ENCODE measurements at regions not wholly inside any gene's neighbourhood (a gene's known extent, or its start where the extent isn't known, plus 50 kb on each side); places are given as distances from the start of the nearest gene placed in this dataset.
"Not testable (repeated sequence)": the region's sequence is repeated elsewhere in the genome, so short reads cannot be mapped to it uniquely, and the experiment has no call there.

- not testable (repeated sequence) for H3K79me1 ChIP-seq (replicated peaks; ENCODE audit: low read length, poor library complexity, severe bottlenecking); H2BK12ac ChIP-seq (ENCODE audit: low read length in 2 of 2); H4K91ac ChIP-seq (ENCODE audit: low read length); H3K23ac ChIP-seq (ENCODE audit: low read length in 2 of 2); H3K4me1 ChIP-seq (ENCODE audit: control insufficient read depth, insufficient read depth, low read depth, low read length); H3K18ac ChIP-seq (ENCODE audit: low read depth in 1 of 2, low read length in 2 of 2); H3K27ac ChIP-seq (ENCODE audit: low read length, poor library complexity, severe bottlenecking); H3K4me2 ChIP-seq (ENCODE audit: low read length, poor library complexity, severe bottlenecking); H3K14ac ChIP-seq (ENCODE audit: low read length in 2 of 2); H2AK5ac ChIP-seq (ENCODE audit: low read length, severe bottlenecking); H3K36me3 ChIP-seq (ENCODE audit: control insufficient read depth in 1 of 2, insufficient read depth in 2 of 2, low read depth in 1 of 2, low read length in 2 of 2); H2BK120ac ChIP-seq (ENCODE audit: low read depth, low read length); H3K27me3 ChIP-seq (ENCODE audit: control insufficient read depth in 1 of 2, insufficient read depth in 1 of 2, low read length in 2 of 2); H3K9me3 ChIP-seq (ENCODE audit: control insufficient read depth, low read length); H2BK5ac ChIP-seq (ENCODE audit: low read depth, low read length, poor library complexity, severe bottlenecking); H4K8ac ChIP-seq (ENCODE audit: low read length); H3K4me3 ChIP-seq (ENCODE audit: insufficient read depth in 1 of 2, low read depth in 1 of 2, low read length in 2 of 2); DNase-seq; H3K9ac ChIP-seq (ENCODE audit: low read length); H3K4ac ChIP-seq (ENCODE audit: low read depth in 1 of 2, low read length in 2 of 2); H2AFZ ChIP-seq (ENCODE audit: low read depth, low read length); H2BK15ac ChIP-seq (ENCODE audit: low read depth, poor library complexity, severe bottlenecking)
- 94% methylated on average over 8 of the region's 27 CpGs for WGBS
These were observed 195.6 kb upstream of the G2E3 start for GRCh38 chr14:30363219-30363880.

GRCh38 chr14:30369502-30370180, 189.3 kb upstream of the G2E3 start:
- H4K8ac ChIP-seq (ENCODE audit: low read length) = no peak overlapping the region
- no peaks in the 10 kb centered on the region for H3K79me1 ChIP-seq (replicated peaks; ENCODE audit: low read length, poor library complexity, severe bottlenecking)
- H3K18ac ChIP-seq (ENCODE audit: low read depth in 1 of 2, low read length in 2 of 2) = no peak overlapping the region
- no peak for DNase-seq
- H3K23ac ChIP-seq (ENCODE audit: low read length in 2 of 2) = no peak overlapping the region
- H3K4ac ChIP-seq (ENCODE audit: low read depth in 1 of 2, low read length in 2 of 2) = no peak overlapping the region
- H3K4me1 ChIP-seq (ENCODE audit: control insufficient read depth, insufficient read depth, low read depth, low read length) = no peaks in the 10 kb centered on the region
- no peak overlapping the region for H2BK15ac ChIP-seq (ENCODE audit: low read depth, poor library complexity, severe bottlenecking)
- H3K14ac ChIP-seq (ENCODE audit: low read length in 2 of 2) = no peak overlapping the region
- no peaks in the 10 kb centered on the region for H3K27me3 ChIP-seq (ENCODE audit: control insufficient read depth in 1 of 2, insufficient read depth in 1 of 2, low read length in 2 of 2)
- H2BK120ac ChIP-seq (ENCODE audit: low read depth, low read length) = no peak overlapping the region
- H3K27ac ChIP-seq (ENCODE audit: low read length, poor library complexity, severe bottlenecking) = no peak overlapping the region
- no peak overlapping the region for H2AFZ ChIP-seq (ENCODE audit: low read depth, low read length)
- no peak overlapping the region for H2AK5ac ChIP-seq (ENCODE audit: low read length, severe bottlenecking)
- H2BK5ac ChIP-seq (ENCODE audit: low read depth, low read length, poor library complexity, severe bottlenecking) = no peak overlapping the region
- H3K9ac ChIP-seq (ENCODE audit: low read length) = no peak overlapping the region
- H3K36me3 ChIP-seq (ENCODE audit: control insufficient read depth in 1 of 2, insufficient read depth in 2 of 2, low read depth in 1 of 2, low read length in 2 of 2) = no peaks in the 10 kb centered on the region
- no peak overlapping the region for H4K91ac ChIP-seq (ENCODE audit: low read length)
- WGBS = 60% methylated on average over 3 of the region's 6 CpGs
- H3K4me3 ChIP-seq (ENCODE audit: insufficient read depth in 1 of 2, low read depth in 1 of 2, low read length in 2 of 2) = no peak overlapping the region
- no peak overlapping the region for H2BK12ac ChIP-seq (ENCODE audit: low read length in 2 of 2)
- H3K4me2 ChIP-seq (ENCODE audit: low read length, poor library complexity, severe bottlenecking) = no peak overlapping the region
- H3K9me3 ChIP-seq (ENCODE audit: control insufficient read depth, low read length) = no peaks in the 10 kb centered on the region

- H3K27ac ChIP-seq (ENCODE audit: low read length, poor library complexity, severe bottlenecking) = no peak overlapping the region
- H3K23ac ChIP-seq (ENCODE audit: low read length in 2 of 2) = no peak overlapping the region
- H3K27me3 ChIP-seq (ENCODE audit: control insufficient read depth in 1 of 2, insufficient read depth in 1 of 2, low read length in 2 of 2) = no peaks in the 10 kb centered on the region
- no peak overlapping the region for H3K4me3 ChIP-seq (ENCODE audit: insufficient read depth in 1 of 2, low read depth in 1 of 2, low read length in 2 of 2)
- no peak overlapping the region for H3K4ac ChIP-seq (ENCODE audit: low read depth in 1 of 2, low read length in 2 of 2)
- no peak overlapping the region for H3K14ac ChIP-seq (ENCODE audit: low read length in 2 of 2)
- no peak overlapping the region for H2BK15ac ChIP-seq (ENCODE audit: low read depth, poor library complexity, severe bottlenecking)
- no peak overlapping the region for H4K91ac ChIP-seq (ENCODE audit: low read length)
- no peak overlapping the region for H2BK5ac ChIP-seq (ENCODE audit: low read depth, low read length, poor library complexity, severe bottlenecking)
- H3K79me1 ChIP-seq (replicated peaks; ENCODE audit: low read length, poor library complexity, severe bottlenecking) = no peaks in the 10 kb centered on the region
- H2BK12ac ChIP-seq (ENCODE audit: low read length in 2 of 2) = no peak overlapping the region
- H3K36me3 ChIP-seq (ENCODE audit: control insufficient read depth in 1 of 2, insufficient read depth in 2 of 2, low read depth in 1 of 2, low read length in 2 of 2) = no peaks in the 10 kb centered on the region
- no peaks in the 10 kb centered on the region for H3K4me1 ChIP-seq (ENCODE audit: control insufficient read depth, insufficient read depth, low read depth, low read length)
- H2AFZ ChIP-seq (ENCODE audit: low read depth, low read length) = no peak overlapping the region
- WGBS = 92% methylated on average over 2 of the region's 2 CpGs
- no peak overlapping the region for H3K9ac ChIP-seq (ENCODE audit: low read length)
- H2BK120ac ChIP-seq (ENCODE audit: low read depth, low read length) = no peak overlapping the region
- H3K4me2 ChIP-seq (ENCODE audit: low read length, poor library complexity, severe bottlenecking) = no peak overlapping the region
- H2AK5ac ChIP-seq (ENCODE audit: low read length, severe bottlenecking) = no peak overlapping the region
- DNase-seq = no peak
- no peaks in the 10 kb centered on the region for H3K9me3 ChIP-seq (ENCODE audit: control insufficient read depth, low read length)
- no peak overlapping the region for H3K18ac ChIP-seq (ENCODE audit: low read depth in 1 of 2, low read length in 2 of 2)
- no peak overlapping the region for H4K8ac ChIP-seq (ENCODE audit: low read length)
These were observed 185.9 kb upstream of the G2E3 start for GRCh38 chr14:30373053-30373452.

GRCh38 chr14:30373526-30373925, 185.4 kb upstream of the G2E3 start:
- H3K4ac ChIP-seq (ENCODE audit: low read depth in 1 of 2, low read length in 2 of 2) = no peak overlapping the region
- no peak overlapping the region for H2BK15ac ChIP-seq (ENCODE audit: low read depth, poor library complexity, severe bottlenecking)
- no peak overlapping the region for H3K4me2 ChIP-seq (ENCODE audit: low read length, poor library complexity, severe bottlenecking)
- H3K18ac ChIP-seq (ENCODE audit: low read depth in 1 of 2, low read length in 2 of 2) = no peak overlapping the region
- no peak overlapping the region for H3K27ac ChIP-seq (ENCODE audit: low read length, poor library complexity, severe bottlenecking)
- no peaks in the 10 kb centered on the region for H3K36me3 ChIP-seq (ENCODE audit: control insufficient read depth in 1 of 2, insufficient read depth in 2 of 2, low read depth in 1 of 2, low read length in 2 of 2)
- H3K27me3 ChIP-seq (ENCODE audit: control insufficient read depth in 1 of 2, insufficient read depth in 1 of 2, low read length in 2 of 2) = no peaks in the 10 kb centered on the region
- no peak overlapping the region for H2BK12ac ChIP-seq (ENCODE audit: low read length in 2 of 2)
- no peak overlapping the region for H3K9ac ChIP-seq (ENCODE audit: low read length)
- no peak overlapping the region for H3K23ac ChIP-seq (ENCODE audit: low read length in 2 of 2)
- no peak overlapping the region for H2BK120ac ChIP-seq (ENCODE audit: low read depth, low read length)
- no peak overlapping the region for H3K4me3 ChIP-seq (ENCODE audit: insufficient read depth in 1 of 2, low read depth in 1 of 2, low read length in 2 of 2)
- DNase-seq = no peak
- no peaks in the 10 kb centered on the region for H3K4me1 ChIP-seq (ENCODE audit: control insufficient read depth, insufficient read depth, low read depth, low read length)
- no peak overlapping the region for H4K91ac ChIP-seq (ENCODE audit: low read length)
- no peaks in the 10 kb centered on the region for H3K9me3 ChIP-seq (ENCODE audit: control insufficient read depth, low read length)
- no peak overlapping the region for H3K14ac ChIP-seq (ENCODE audit: low read length in 2 of 2)
- no peak overlapping the region for H2AFZ ChIP-seq (ENCODE audit: low read depth, low read length)
- H4K8ac ChIP-seq (ENCODE audit: low read length) = no peak overlapping the region
- 83% methylated on average over 1 of the region's 2 CpGs for WGBS
- no peak overlapping the region for H2AK5ac ChIP-seq (ENCODE audit: low read length, severe bottlenecking)
- H2BK5ac ChIP-seq (ENCODE audit: low read depth, low read length, poor library complexity, severe bottlenecking) = no peak overlapping the region
- H3K79me1 ChIP-seq (replicated peaks; ENCODE audit: low read length, poor library complexity, severe bottlenecking) = no peaks in the 10 kb centered on the region
